NT2/D1 (cell line): ENCODE measurements at regions not wholly inside any gene's neighbourhood (a gene's known extent, or its start where the extent isn't known, plus 50 kb on each side); places are given as distances from the start of the nearest gene placed in this dataset.

ENCODE experiments used
- DNase-seq: peaks from one replicate; pipeline ENCODE4 v3.0.0-alpha.2; 2011; ENCODE audit warnings: low read depth, low spot score
- H3K27me3 ChIP-seq: 2 replicates; pipeline ENCODE4 v1.6.0; 2011; ENCODE audit warnings: mild to moderate bottlenecking; ENCODE audit not compliant: insufficient read length, insufficient read depth
- H3K36me3 ChIP-seq: 2 replicates; pipeline ENCODE4 v1.6.1; 2011; ENCODE audit warnings: mild to moderate bottlenecking, low read length, mixed read lengths; ENCODE audit not compliant: insufficient read depth, insufficient read length
- H3K4me1 ChIP-seq: 2 replicates; pipeline ENCODE4 v1.5.1; 2011; ENCODE audit not compliant: insufficient read depth, insufficient read length
- H3K4me3 ChIP-seq: 2 replicates; pipeline ENCODE4 v1.5.1; 2011; ENCODE audit warnings: low read depth; ENCODE audit not compliant: insufficient read length
- H3K9ac ChIP-seq: 2 replicates; pipeline ENCODE4 v1.6.0; 2011; ENCODE audit warnings: low read depth; ENCODE audit not compliant: insufficient read length
- H3K9me3 ChIP-seq: 2 replicates; pipeline ENCODE4 v1.5.1; 2011; ENCODE audit warnings: mild to moderate bottlenecking, low read length; ENCODE audit not compliant: insufficient read depth
- SUZ12 ChIP-seq: IDR thresholded peaks from 2 replicates; pipeline ENCODE4 v1.6.1; 2011; ENCODE audit not compliant: insufficient read length, insufficient read depth; ENCODE audit errors: extremely low read depth
- YY1 ChIP-seq: IDR thresholded peaks from 2 replicates; pipeline ENCODE4 v1.6.1; 2011; ENCODE audit not compliant: insufficient read length, insufficient read depth
- ZNF274 ChIP-seq: IDR thresholded peaks from 2 replicates; pipeline ENCODE4 v1.6.1; 2011; ENCODE audit warnings: mild to moderate bottlenecking, low read depth, low read length

- DNase-seq: no peak
- TF ChIP-seq SUZ12 (no peak), YY1 (no peak), ZNF274 (no peak)
- H3K9me3 ChIP-seq: peaks cover 15% of the 10 kb centered on the region; the same call in 1 of the 2 replicates
Measured at GRCh38 chr21:28762357-28762735, 230.3 kb downstream of the LTN1 start.

DNA sequence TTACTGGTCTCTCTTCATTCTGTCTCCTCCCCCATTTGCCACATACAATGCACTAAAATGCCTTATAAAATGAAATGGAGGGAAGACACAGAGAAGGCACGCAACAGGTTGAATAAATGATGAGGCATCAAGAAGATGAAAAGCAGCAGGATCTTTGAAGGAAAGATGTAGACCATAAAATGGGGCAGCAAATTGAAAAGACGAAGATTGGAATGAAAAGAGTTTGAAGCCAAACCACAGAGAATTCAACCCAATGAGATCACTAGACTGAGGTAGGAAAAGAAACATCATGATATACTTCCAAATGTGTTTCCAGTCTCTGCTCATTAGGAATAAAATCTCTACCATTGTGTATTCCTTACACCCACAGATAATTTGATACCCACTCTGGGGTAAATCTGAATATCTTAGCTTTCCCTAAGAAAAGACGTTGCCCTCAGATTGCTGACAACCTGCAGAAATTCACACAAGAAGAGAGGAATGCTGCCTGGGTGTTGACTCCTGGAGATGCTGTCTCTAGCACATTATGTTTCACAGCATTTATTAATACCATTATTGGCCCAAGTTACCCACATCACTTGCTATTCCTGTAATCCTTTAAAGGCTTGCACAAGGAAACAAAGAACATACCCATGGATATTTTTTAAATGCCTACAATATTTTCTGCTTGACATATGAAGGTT is 230.9 kb downstream of the LTN1 start:
- TF ChIP-seq ZNF274: no peak
- TF ChIP-seq SUZ12: no peak
- no peak for TF ChIP-seq YY1
- no peaks in the 10 kb centered on the region for H3K36me3 ChIP-seq
- H3K4me1 ChIP-seq: no peaks in the 10 kb centered on the region
- H3K9me3 ChIP-seq: peaks cover 14% of the 10 kb centered on the region; the same call in 1 of the 2 replicates
- no peak overlapping the region for H3K4me3 ChIP-seq
- no peak for DNase-seq
- no peak overlapping the region for H3K9ac ChIP-seq
- H3K27me3 ChIP-seq: no peaks in the 10 kb centered on the region

More at GRCh38 chr21:28762357-28762735, 230.3 kb downstream of the LTN1 start:
- no peaks in the 10 kb centered on the region for H3K36me3 ChIP-seq
- no peaks in the 10 kb centered on the region for H3K4me1 ChIP-seq
- H3K4me3 ChIP-seq: no peak overlapping the region
- H3K27me3 ChIP-seq: no peaks in the 10 kb centered on the region
- no peak overlapping the region for H3K9ac ChIP-seq

DNA sequence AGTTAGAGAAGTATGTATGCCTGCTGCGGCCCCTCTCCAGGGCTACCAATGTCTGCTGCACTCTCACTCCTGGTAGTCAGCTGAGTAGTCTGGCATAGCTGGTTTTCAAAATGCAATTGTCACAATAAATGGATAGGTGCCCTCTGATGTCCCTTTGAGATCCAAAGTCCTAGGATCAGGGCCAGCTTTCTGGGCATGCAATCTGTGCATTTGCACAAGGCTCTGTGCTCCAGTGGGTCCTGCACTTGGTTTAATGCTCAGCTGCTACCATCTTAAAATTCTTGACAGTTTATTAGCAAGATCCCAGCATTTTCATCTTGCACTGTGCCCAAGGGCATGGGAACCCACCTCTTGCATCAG is 233.8 kb downstream of the LTN1 start:
- H3K4me1 ChIP-seq: no peaks in the 10 kb centered on the region
- DNase-seq: no peak
- no peaks in the 10 kb centered on the region for H3K36me3 ChIP-seq
- no peaks in the 10 kb centered on the region for H3K27me3 ChIP-seq
- H3K9ac ChIP-seq: no peak overlapping the region
- no peak for TF ChIP-seq YY1
- no peak for TF ChIP-seq ZNF274
- TF ChIP-seq SUZ12: no peak
- H3K9me3 ChIP-seq: no peaks in the 10 kb centered on the region
- H3K4me3 ChIP-seq: no peak overlapping the region

GRCh38 chr21:28758042-28758882 is 234.4 kb downstream of the LTN1 start:
- TF ChIP-seq YY1: no peak
- DNase-seq: no peak
- H3K4me3 ChIP-seq: no peak overlapping the region
- H3K4me1 ChIP-seq: no peaks in the 10 kb centered on the region
- no peak overlapping the region for H3K9ac ChIP-seq
- no peaks in the 10 kb centered on the region for H3K36me3 ChIP-seq
- H3K27me3 ChIP-seq: no peaks in the 10 kb centered on the region
- H3K9me3 ChIP-seq: no peaks in the 10 kb centered on the region

GRCh38 chr21:28754862-28755261 is 237.8 kb downstream of the LTN1 start:
- no peak for TF ChIP-seq ZNF274
- TF ChIP-seq YY1: no peak
- TF ChIP-seq SUZ12: no peak
- Histone ChIP-seq H3K9me3 (no peaks in the 10 kb centered on the region), H3K36me3 (no peaks in the 10 kb centered on the region), H3K4me1 (no peaks in the 10 kb centered on the region), H3K9ac (no peak overlapping the region), H3K27me3 (no peaks in the 10 kb centered on the region), H3K4me3 (no peak overlapping the region)
- DNase-seq: no peak

DNA sequence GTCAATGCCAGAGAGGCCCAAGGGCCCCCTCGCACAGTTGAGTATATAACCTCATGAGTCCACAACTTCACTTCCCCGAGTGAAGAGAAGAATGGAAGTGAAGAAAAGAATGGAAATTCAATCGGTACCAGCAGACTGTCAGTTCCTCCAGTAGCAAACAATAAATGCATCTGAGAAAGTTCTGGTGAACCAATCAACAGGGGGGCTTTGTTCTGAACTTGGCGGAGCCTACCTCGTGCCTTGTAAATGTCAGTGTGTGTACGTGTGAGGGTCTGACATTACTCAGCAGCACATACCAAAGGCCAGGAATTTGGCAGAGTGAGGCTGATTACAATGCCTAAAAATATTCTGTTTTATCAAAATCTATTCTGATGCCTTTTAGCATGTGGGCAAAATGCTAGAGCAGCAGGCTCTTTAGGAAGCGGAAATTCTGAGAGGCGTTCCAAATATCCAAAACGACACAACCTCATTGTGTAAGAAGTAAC is 238.5 kb downstream of the LTN1 start:
- no peaks in the 10 kb centered on the region for H3K9me3 ChIP-seq

GRCh38 chr21:28752131-28752530 is 240.5 kb downstream of the LTN1 start:
- DNase-seq: no peak
- TF ChIP-seq SUZ12 (no peak), YY1 (no peak), ZNF274 (no peak)
- H3K9ac ChIP-seq: no peak overlapping the region
- H3K9me3 ChIP-seq: no peaks in the 10 kb centered on the region
- H3K36me3 ChIP-seq: no peaks in the 10 kb centered on the region
- no peaks in the 10 kb centered on the region for H3K27me3 ChIP-seq
- H3K4me1 ChIP-seq: no peaks in the 10 kb centered on the region
- no peak overlapping the region for H3K4me3 ChIP-seq

More for the DNA sequence above, 238.5 kb downstream of the LTN1 start:
- H3K27me3 ChIP-seq: no peaks in the 10 kb centered on the region
- H3K9ac ChIP-seq: no peak overlapping the region
- TF ChIP-seq ZNF274: no peak
- no peak for TF ChIP-seq YY1
- no peak for TF ChIP-seq SUZ12
- H3K4me1 ChIP-seq: no peaks in the 10 kb centered on the region
- no peaks in the 10 kb centered on the region for H3K36me3 ChIP-seq
- no peak for DNase-seq
- H3K4me3 ChIP-seq: no peak overlapping the region

DNA sequence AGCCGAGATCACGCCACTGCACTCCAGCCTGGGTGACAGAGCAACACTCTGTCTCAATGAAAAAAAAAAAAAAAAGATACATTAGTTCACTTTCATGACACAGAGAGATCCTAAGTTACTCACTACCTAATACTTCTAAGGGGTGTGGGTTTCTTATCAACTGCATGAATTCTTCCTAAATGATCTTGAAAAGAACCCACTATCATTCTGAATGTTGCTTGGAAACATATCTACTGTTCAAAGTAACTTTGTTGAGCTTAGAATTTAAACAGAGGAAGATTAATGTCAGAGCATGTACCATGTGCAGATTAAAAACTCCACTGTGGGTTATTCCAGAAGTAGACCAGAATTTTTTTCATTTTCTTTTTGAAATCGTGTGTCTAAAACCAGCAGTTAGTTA is 241.5 kb downstream of the LTN1 start:
- Histone ChIP-seq H3K4me3 (no peak overlapping the region), H3K4me1 (no peaks in the 10 kb centered on the region), H3K9ac (no peak overlapping the region), H3K9me3 (no peaks in the 10 kb centered on the region), H3K27me3 (no peaks in the 10 kb centered on the region), H3K36me3 (no peaks in the 10 kb centered on the region)
- no peak for DNase-seq
- TF ChIP-seq SUZ12 (no peak), ZNF274 (no peak), YY1 (no peak)
